UCSD-AML1 (cell line): ENCODE measurements at regions not wholly inside any gene's neighbourhood (a gene's known extent, or its start where the extent isn't known, plus 50 kb on each side); places are given as distances from the start of the nearest gene placed in this dataset.
A peak's percentile ranks its signal among the peaks of the same experiment; 100 is the strongest.

Experiments used
- DNase-seq: peaks from one replicate; lab custom pipeline; 2025; ENCODE audit not compliant: unreplicated experiment; lab: John Stamatoyannopoulos, UW

GRCh38 chr13:29713839-29714238 lies 118.4 kb upstream of the SLC7A1 start:
- DNase-seq, result no peak

- DNase-seq, result no peak
Measured at GRCh38 chr13:29711776-29712175, 116.3 kb upstream of the SLC7A1 start.

- no peak for DNase-seq
Measured at GRCh38 chr13:29710511-29710910, 115.0 kb upstream of the SLC7A1 start.

GRCh38 chr13:29709407-29710069 lies 114.0 kb upstream of the SLC7A1 start:
- no peak for DNase-seq

GRCh38 chr13:29707876-29708543 lies 112.5 kb upstream of the SLC7A1 start:
- DNase-seq, result peak; percentile 62

- DNase-seq, result no peak
Measured at GRCh38 chr13:29706923-29707322, 111.4 kb upstream of the SLC7A1 start.

- DNase-seq, result no peak
Measured at GRCh38 chr13:29704648-29705047, 109.2 kb upstream of the SLC7A1 start.

GRCh38 chr13:29703421-29703820 lies 107.9 kb upstream of the SLC7A1 start:
- DNase-seq, result no peak

- no peak for DNase-seq
Measured at GRCh38 chr13:29702912-29703351, 107.4 kb upstream of the SLC7A1 start.

- DNase-seq, result no peak
Measured at GRCh38 chr13:29698106-29698505, 102.6 kb upstream of the SLC7A1 start.

GRCh38 chr13:29696606-29697005 lies 101.1 kb upstream of the SLC7A1 start:
- DNase-seq, result no peak

- no peak for DNase-seq
Measured at GRCh38 chr13:29693275-29693945, 97.9 kb upstream of the SLC7A1 start.

GRCh38 chr13:29689548-29689947 lies 94.1 kb upstream of the SLC7A1 start:
- no peak for DNase-seq

GRCh38 chr13:29688193-29688592 lies 92.7 kb upstream of the SLC7A1 start:
- DNase-seq, result no peak

- DNase-seq, result no peak
Measured at GRCh38 chr13:29684441-29684840, 89.0 kb upstream of the SLC7A1 start.

- no peak for DNase-seq
Measured at GRCh38 chr13:29683041-29683440, 87.6 kb upstream of the SLC7A1 start.

- no peak for DNase-seq
Measured at GRCh38 chr13:29681864-29682263, 86.4 kb upstream of the SLC7A1 start.

GRCh38 chr13:29679396-29680053 lies 84.0 kb upstream of the SLC7A1 start:
- DNase-seq, result no peak

- DNase-seq, result no peak
Measured at GRCh38 chr13:29677627-29678026, 82.1 kb upstream of the SLC7A1 start.

- DNase-seq, result no peak
Measured at GRCh38 chr13:29676941-29677452, 81.5 kb upstream of the SLC7A1 start.

- DNase-seq, result no peak
Measured at GRCh38 chr13:29676535-29676934, 81.0 kb upstream of the SLC7A1 start.
